Central memory CD4-positive, alpha-beta T cell (primary cell): ENCODE measurements at regions not wholly inside any gene's neighbourhood (a gene's known extent, or its start where the extent isn't known, plus 50 kb on each side); places are given as distances from the start of the nearest gene placed in this dataset.

Experiments
- DNase-seq: peaks from one replicate; pipeline ENCODE4 v3.0.0; 2022

GRCh38 chr3:72118628-72119027 is 333.7 kb upstream of the PROK2 start:
- DNase-seq: no peak

DNA sequence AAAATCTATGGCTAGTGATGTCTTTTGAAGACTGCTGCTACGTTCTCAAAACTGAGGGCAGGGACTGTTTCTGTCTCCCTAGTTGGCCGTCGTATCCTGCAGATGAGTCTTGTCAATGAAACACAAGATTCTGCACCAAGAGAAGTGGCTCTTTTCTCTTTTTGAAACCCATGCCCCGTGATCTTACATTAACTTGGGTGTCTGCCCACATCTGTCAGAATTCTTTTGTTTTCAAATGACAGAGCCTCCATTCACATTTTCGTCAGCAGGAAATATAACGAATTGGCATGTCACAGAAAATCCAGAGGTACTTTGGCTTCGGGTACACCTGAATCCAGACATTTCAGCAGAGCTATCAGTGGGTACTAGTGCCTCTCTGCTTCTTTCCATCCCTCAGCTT is 331.3 kb upstream of the PROK2 start:
- DNase-seq: no peak

GRCh38 chr3:72115307-72115706 is 330.4 kb upstream of the PROK2 start:
- no peak for DNase-seq

- no peak for DNase-seq
These were observed 329.8 kb upstream of the PROK2 start for GRCh38 chr3:72114773-72115172.

DNA sequence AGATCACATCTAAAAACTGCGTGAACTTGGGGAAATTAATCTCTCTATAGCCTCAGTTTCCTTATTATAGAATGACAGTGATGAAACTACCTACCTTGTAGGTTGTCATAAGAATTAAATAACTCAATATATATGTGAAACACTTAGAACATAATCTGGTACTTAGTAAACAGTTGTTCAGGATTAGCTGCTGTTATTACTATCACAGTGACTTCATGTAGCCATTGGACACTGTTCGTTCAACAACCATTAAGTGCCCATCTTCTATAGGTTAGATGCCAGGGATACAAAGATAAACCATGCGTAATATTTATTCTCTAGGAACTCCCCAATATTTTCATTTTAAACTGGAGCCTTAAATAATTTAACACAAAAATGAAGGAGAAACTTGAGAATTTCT is 329.0 kb upstream of the PROK2 start:
- DNase-seq: no peak

DNA sequence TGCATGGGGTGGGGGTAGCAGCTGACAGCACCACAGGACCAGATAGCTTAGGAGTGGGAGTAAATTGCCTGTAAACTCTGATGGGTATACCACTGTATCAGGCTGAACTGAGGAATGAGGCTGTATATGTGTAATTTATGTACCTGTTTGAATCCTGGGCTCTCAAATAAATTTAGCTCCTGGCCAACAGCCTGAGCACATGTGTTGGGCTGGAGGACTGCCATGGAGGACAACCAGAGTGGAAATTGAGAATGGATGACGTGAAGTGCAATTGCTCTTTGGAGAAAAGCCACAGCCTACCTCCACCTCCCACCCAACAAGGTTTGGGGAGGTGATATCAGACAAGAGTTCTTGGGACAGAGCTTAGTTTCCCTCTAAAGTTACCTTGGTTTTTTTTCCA is 328.6 kb upstream of the PROK2 start:
- DNase-seq: no peak

DNA sequence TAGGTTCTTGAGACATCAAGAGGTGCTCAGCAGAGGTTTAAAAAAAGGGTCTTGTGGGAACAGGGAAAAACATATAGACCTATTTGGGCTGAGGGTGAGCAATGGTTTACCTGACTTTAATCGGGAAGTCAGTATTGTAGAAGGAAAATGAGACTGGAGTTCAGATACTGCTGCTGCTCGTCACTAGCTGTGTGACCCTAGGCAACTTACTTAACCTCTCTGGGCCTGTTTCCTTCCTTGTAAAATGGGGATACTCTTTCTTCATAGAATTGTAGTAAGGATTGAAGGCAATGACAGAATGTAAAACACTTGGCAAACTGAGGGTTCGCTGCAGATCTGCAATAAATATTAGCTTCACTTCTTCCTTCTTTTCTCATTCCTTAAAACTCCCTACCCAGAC is 327.5 kb upstream of the PROK2 start:
- DNase-seq: no peak

DNA sequence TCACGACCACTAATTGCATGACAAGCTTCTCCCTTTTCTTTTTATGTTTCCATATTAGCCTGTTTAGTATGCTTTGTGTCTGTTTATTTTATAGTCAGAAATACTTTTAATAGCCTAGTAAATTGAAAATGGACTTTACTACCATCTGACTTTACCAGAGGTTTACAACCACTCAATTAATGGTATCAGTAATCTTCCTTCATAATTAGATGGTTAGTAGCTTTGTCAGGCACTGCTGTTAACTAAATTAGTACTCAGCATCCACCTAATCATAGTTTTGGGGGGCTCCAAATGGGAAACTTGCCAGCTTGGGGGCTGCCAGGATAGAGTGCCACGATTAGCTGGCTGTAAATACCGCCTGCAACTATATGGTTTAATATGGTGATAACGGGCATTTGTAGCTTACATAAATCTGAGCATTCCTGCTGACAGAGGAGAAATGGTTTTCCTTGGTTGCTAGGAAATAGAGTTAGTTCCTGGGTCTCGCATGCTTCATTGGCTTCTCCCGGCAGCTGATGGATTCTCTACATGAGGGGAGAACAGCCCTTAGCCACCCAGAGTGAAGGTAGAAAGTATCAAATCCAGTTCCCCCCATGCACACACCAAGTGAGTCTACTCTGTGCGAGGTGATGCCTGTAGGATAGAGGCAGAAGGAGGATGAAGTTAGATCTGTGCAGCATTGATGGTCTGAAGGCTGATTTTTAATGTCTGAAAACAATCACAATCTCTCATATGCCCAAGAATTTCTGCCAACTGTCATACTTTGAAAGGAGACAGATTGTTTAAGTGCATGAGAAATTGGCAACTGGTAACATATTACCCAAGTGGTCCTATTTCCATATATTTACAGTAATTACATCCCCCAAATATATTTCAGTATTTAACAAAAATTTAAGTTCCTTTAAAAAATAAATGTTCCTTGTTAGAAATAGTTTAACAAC is 326.6 kb upstream of the PROK2 start:
- no peak for DNase-seq

DNA sequence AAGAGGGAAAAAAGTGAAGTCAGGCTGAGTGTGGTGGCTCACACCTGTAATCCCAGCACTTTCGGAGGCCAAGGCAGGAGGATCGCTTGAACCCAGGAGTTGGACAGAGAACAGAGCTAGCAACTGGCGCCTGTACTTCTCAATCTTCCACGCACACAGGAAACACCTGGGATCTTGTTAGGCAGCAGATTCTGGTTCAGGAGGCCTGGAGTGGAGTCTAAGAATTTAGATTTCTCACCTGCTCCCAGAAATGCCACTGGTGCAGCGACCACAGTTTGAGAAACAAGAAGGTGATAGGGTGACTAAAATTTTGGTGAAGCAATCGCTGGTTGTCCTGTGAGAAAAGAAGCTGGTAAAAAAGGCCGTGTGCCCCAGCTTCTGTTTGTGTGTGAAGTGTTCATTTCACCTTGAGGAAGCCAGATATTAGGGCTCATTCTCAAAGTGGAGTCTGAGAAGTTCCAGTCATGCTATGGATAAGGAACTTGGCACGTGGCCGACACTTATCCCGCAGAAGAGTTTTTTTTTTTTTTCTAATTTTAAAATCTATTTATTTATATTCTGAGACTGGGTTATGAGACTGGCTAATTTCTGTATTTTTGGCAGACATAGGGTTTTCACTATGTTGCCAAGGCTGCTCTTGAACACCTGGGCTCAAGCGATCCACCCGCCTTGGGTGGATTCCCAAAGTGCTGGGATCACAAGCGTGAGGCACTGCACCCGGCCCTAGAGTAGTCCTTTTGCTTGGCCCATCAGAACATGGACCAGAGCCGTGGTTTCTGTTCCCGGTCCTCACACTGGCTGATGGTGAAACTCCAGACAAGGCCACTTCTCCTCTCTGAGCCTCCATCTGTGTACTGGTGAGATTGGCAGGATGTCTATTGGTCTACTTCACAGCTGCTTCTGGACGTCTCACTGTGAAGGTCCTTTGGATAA is 324.6 kb upstream of the PROK2 start:
- DNase-seq: no peak

- no peak for DNase-seq
These were observed 320.4 kb upstream of the PROK2 start for GRCh38 chr3:72105306-72105705.

DNA sequence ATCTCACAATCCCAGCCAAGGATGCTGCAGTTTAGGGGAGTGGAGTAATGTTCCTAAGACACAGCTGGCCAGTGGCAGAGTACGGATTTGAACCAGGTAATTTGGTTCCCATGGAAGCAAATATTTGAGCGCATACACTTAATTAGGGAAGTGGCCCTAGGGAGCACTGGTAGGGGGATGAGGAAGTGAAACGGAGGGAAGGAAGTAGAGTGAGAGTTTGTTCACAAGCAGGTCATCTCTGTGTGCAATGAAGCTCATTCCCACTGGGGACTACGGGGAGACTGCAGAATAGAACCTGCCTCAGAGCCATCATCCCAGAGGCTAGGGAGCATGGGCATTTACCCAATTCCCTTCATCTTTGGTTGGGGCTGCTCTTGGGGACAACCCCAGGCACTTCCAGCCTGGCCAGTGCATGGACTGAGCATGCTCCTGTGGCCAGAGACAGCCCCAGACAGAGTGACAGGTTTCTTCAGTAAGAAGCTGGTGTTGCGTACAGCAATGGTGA is 317.2 kb upstream of the PROK2 start:
- no peak for DNase-seq

DNA sequence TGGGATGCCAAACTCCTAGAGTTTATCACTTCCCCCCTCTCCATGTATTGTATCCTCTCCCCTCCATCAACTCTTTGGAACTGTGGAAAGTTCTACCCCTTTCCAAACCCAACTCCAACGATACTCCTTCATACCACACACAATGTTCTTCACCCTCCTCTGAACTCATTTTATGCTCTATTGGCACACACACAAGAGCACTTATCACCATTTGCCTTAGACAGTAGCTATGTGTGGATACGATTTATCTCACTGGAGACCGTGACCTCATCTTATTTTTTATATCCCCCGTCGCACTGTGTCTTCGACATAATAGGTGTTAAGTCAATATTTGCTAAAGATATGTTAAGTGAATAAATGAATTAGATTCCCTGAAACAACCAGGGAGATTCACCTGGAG is 316.5 kb upstream of the PROK2 start:
- no peak for DNase-seq

DNA sequence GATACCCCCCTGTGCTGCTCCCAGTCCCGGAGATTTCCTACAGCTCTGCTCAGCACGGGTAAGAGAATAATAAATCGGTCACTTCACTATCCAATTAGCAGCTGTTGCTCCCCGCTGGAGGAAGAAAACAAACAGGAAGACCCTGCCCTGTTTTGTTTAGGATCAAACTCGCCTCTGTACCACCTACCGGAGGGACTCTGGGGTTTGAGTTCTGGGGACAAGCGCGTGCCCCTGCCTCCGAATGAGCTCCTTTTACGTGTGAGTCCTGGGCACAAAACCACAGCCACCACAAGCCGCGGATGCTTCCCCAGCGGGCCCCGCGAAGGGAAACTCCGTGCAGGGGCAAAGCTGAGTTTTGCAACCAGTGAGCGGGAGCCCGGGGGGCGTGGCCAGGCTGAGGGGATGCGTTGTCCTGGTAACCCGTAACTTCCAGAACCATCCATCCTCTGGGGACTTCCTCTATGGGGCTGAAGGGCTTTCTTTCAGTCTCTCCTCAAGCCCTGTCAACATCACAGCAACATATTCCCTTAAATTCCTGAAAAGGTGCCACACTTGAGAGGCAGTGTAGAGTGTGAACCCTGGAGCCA is 315.7 kb upstream of the PROK2 start:
- DNase-seq: peak; percentile 90

- no peak for DNase-seq
These were observed 315.1 kb upstream of the PROK2 start for GRCh38 chr3:72100080-72100511.

DNA sequence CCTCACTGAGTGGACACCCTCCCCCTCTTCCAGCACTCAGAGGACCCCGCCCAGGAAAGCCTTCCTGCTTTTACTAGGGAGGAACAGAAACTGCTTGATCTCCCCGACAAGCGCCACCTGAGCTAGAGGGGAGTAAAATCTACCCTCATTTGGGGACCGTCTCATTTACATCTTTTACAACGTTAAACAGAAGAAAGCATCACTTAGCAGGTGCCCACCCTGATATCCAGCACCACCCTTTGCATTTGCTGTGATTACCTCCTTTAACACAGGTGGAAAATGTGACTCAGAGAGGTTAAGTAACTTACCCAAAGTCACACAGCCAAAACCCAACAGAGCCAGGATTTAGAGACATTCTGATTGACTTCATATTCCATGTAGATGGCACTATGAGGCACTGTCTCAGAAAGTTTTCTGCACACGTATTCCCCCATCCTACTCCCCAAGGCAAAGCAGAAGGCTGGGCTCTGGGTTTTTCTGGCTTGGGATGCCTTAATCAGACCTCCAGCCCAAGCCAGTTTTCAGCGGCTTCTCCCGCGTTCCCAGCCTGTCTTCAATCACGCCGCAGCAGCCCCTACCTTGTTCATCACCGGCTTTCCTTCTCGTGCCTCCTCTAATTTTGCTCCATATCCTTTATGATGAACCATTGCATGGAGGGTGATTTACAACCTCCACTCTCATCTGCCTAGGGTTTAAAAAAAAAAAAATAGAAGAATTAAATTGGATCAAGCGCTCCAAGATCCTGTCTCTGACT is 314.6 kb upstream of the PROK2 start:
- DNase-seq: no peak

DNA sequence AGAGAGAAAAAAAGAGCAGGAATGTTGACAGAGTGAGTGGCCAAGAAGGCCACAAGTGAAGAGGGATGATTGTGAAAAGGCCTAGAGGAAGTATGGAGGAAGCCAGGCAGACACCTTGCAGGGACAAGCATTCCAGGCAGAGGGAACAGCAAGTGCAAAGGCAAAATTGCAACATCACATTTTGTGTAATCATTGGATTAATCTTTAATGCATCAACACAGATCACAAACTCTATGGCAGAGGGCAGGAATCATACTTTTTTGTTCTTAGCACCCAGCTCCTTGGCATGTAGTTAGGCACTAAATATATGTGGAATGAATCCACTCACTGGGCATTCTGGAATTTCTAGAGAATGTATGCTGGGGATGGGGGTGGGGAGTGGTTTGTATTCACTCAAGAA is 312.1 kb upstream of the PROK2 start:
- no peak for DNase-seq

GRCh38 chr3:72095521-72095920 is 310.6 kb upstream of the PROK2 start:
- DNase-seq: no peak

DNA sequence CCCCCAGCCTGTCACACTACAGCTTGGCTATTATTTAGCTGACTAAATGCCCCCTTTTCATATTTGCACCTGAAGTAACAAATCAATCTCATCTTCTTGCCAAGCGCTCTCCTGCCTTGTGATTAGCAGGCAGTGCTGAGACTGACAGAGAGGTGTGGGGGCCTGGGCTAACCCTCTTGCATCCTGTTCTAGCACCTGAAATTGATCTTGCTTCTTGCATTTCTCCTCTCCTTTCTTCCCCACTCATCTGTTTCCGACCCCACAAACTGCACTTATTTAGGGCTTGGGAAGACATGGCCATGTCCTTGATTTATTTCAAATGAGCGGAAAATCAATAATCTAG is 309.0 kb upstream of the PROK2 start:
- DNase-seq: no peak

GRCh38 chr3:72093270-72093991 is 308.5 kb upstream of the PROK2 start:
- no peak for DNase-seq

DNA sequence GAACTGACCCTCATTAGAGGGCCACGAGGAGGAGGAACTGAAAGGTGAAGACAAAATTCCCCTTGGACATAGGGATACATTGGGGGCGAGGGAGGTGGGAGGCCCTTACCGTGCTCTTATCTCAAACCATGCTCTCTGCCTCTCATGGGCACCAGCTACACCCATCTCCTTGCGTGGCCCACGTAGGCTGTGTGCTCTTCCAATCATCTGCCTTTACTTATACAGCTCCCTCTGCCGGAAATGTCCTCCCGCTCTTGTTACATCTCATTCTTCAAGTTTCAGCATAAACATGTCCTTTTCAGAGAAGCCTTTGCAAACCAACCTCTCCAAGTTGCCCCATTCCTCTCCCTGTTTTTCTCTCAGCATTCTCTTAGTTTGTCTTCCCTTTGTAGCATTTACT is 307.8 kb upstream of the PROK2 start:
- no peak for DNase-seq

- DNase-seq: no peak
These were observed 303.6 kb upstream of the PROK2 start for GRCh38 chr3:72088486-72089025.
